ENCODE measurements at regions not wholly inside any gene's neighbourhood (a gene's known extent, or its start where the extent isn't known, plus 50 kb on each side); places are given as distances from the start of the nearest gene placed in this dataset.

- BruUV-seq (replicated peaks): no TSS peak
- intact Hi-C loops (cut with micrococcal nuclease; ENCODE audit: unreplicated experiment): no loop called here
- DNase-seq (ENCODE audit: low spot score): no peak
- Histone ChIP-seq H3K36me3 (ENCODE audit: insufficient read depth, low read length, poor library complexity, severe bottlenecking) (no peaks in the 10 kb centered on the region), H3K27me3 (replicated peaks; ENCODE audit: insufficient read depth, low read depth, low read length, poor library complexity) (peaks cover 63% of the 10 kb centered on the region), H3K27ac (ENCODE audit: low read depth, low read length, poor library complexity, severe bottlenecking) (no peak overlapping the region), H3K4me3 (ENCODE audit: low read depth, low read length, poor library complexity, severe bottlenecking) (no peak overlapping the region), H3K4me1 (ENCODE audit: insufficient read depth, low read length, poor library complexity, severe bottlenecking) (no peaks in the 10 kb centered on the region), H3K9me3 (ENCODE audit: low read depth, low read length, poor library complexity, severe bottlenecking) (no peaks in the 10 kb centered on the region)
- ChIA-PET CTCF (no interaction called here), POLR2A (ENCODE audit: low non-redundant PET) (no interaction called here)
- TF ChIP-seq EZH2 (IDR thresholded peaks at IDR 0.05; ENCODE audit: borderline replicate concordance, low read depth, low read length, poor library complexity, severe bottlenecking): no peak
- TF ChIP-seq, protein P1, sequence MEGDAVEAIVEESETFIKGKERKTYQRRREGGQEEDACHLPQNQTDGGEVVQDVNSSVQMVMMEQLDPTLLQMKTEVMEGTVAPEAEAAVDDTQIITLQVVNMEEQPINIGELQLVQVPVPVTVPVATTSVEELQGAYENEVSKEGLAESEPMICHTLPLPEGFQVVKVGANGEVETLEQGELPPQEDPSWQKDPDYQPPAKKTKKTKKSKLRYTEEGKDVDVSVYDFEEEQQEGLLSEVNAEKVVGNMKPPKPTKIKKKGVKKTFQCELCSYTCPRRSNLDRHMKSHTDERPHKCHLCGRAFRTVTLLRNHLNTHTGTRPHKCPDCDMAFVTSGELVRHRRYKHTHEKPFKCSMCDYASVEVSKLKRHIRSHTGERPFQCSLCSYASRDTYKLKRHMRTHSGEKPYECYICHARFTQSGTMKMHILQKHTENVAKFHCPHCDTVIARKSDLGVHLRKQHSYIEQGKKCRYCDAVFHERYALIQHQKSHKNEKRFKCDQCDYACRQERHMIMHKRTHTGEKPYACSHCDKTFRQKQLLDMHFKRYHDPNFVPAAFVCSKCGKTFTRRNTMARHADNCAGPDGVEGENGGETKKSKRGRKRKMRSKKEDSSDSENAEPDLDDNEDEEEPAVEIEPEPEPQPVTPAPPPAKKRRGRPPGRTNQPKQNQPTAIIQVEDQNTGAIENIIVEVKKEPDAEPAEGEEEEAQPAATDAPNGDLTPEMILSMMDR (conservative IDR thresholded peaks at IDR 0.05; ENCODE audit: low read depth, low read length): no peak
These were observed 123.6 kb upstream of the SOX1 start for GRCh38 chr13:111943229-111943795.

DNA sequence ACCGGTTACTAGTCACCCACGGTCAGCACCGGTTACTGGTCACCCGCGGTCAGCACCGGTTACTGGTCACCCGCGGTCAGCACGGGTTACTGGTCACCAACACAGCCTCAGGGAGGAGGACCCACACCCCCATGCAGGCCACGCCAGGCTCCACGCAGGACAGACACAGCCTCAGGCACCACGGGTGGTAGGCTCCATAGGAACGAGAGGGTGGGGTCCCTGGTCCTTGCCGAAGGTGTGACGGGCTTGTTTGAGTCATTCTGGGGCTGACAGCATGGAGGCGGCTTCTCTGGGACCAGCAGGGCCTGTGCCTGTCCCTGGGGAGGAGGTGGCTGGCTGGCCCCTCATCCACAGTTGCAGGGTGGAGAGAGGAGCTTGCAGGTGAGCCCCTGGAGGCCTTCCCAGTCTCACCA is 122.8 kb upstream of the SOX1 start:
- H3K36me3 ChIP-seq (ENCODE audit: insufficient read depth, low read length, poor library complexity, severe bottlenecking): no peaks in the 10 kb centered on the region
- no peak for TF ChIP-seq EZH2 (IDR thresholded peaks at IDR 0.05; ENCODE audit: borderline replicate concordance, low read depth, low read length, poor library complexity, severe bottlenecking)
- TF ChIP-seq, protein P1 (conservative IDR thresholded peaks at IDR 0.05; ENCODE audit: low read depth, low read length): no peak
- H3K9me3 ChIP-seq (ENCODE audit: low read depth, low read length, poor library complexity, severe bottlenecking): no peaks in the 10 kb centered on the region
- intact Hi-C loops (cut with micrococcal nuclease; ENCODE audit: unreplicated experiment): no loop called here
- BruUV-seq (replicated peaks): no TSS peak
- no peak overlapping the region for H3K27ac ChIP-seq (ENCODE audit: low read depth, low read length, poor library complexity, severe bottlenecking)
- peaks cover 63% of the 10 kb centered on the region for H3K27me3 ChIP-seq (replicated peaks; ENCODE audit: insufficient read depth, low read depth, low read length, poor library complexity)
- DNase-seq (ENCODE audit: low spot score): no peak
- ChIA-PET POLR2A (ENCODE audit: low non-redundant PET) (no interaction called here), CTCF (no interaction called here)
- no peak overlapping the region for H3K4me3 ChIP-seq (ENCODE audit: low read depth, low read length, poor library complexity, severe bottlenecking)
- no peaks in the 10 kb centered on the region for H3K4me1 ChIP-seq (ENCODE audit: insufficient read depth, low read length, poor library complexity, severe bottlenecking)

GRCh38 chr13:111945086-111945485 is 121.9 kb upstream of the SOX1 start:
- Histone ChIP-seq H3K36me3 (ENCODE audit: insufficient read depth, low read length, poor library complexity, severe bottlenecking) (no peaks in the 10 kb centered on the region), H3K9me3 (ENCODE audit: low read depth, low read length, poor library complexity, severe bottlenecking) (no peaks in the 10 kb centered on the region), H3K4me1 (ENCODE audit: insufficient read depth, low read length, poor library complexity, severe bottlenecking) (no peaks in the 10 kb centered on the region), H3K4me3 (ENCODE audit: low read depth, low read length, poor library complexity, severe bottlenecking) (no peak overlapping the region), H3K27ac (ENCODE audit: low read depth, low read length, poor library complexity, severe bottlenecking) (no peak overlapping the region), H3K27me3 (replicated peaks; ENCODE audit: insufficient read depth, low read depth, low read length, poor library complexity) (peaks cover 55% of the 10 kb centered on the region)
- no peak for DNase-seq (ENCODE audit: low spot score)
- TF ChIP-seq, protein P1 (conservative IDR thresholded peaks at IDR 0.05; ENCODE audit: low read depth, low read length): no peak
- TF ChIP-seq EZH2 (IDR thresholded peaks at IDR 0.05; ENCODE audit: borderline replicate concordance, low read depth, low read length, poor library complexity, severe bottlenecking): no peak
- ChIA-PET POLR2A (ENCODE audit: low non-redundant PET) (no interaction called here), CTCF (no interaction called here)
- BruUV-seq (replicated peaks): no TSS peak
- intact Hi-C loops (cut with micrococcal nuclease; ENCODE audit: unreplicated experiment): no loop called here

Measured in A673 (cell line).